ENCODE measurements at regions not wholly inside any gene's neighbourhood (a gene's known extent, or its start where the extent isn't known, plus 50 kb on each side); places are given as distances from the start of the nearest gene placed in this dataset.

DNA sequence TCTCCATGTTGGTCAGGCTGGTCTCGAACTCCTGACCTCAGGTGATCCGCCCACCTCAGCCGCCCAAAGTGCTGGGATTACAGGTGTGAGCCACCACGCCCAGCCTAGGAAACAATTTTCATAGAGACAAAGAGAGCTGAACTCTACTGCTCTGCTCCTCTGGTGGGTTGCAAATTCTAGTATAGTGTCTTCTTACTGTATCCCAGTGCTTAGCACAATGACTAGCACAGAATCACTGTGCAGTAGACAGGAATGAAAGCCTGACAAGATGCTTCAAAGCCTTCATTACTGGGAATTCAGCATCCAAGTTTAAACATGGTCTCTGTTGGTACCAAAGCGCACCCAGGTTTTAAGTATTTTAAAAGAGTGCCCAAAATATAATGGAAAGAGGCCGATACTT lies 96.5 kb upstream of the SALL4 start:
- no peak overlapping the region for H3K4me3 ChIP-seq (ENCODE audit: low read length)
- H3K27me3 Mint-ChIP-seq = peaks cover 15% of the 10 kb centered on the region
- DNase-seq (no peak), ATAC-seq (ENCODE audit: poor library complexity) (no peak)
- CTCF ChIA-PET = no interaction called here
- no peaks in the 10 kb centered on the region for H3K9me3 ChIP-seq (ENCODE audit: control insufficient read depth in 1 of 2, insufficient read depth in 1 of 2, low read length in 2 of 2)
- H3K4me3 Mint-ChIP-seq = no peak overlapping the region
- no peak overlapping the region for H3K27ac Mint-ChIP-seq
- no peaks in the 10 kb centered on the region for H3K4me1 Mint-ChIP-seq (ENCODE audit: low read depth)
- H3K27me3 ChIP-seq (ENCODE audit: control insufficient read depth in 1 of 2, insufficient read depth in 2 of 2, low read length in 2 of 2) = peaks cover 0 to 2% of the 10 kb centered on the region in 2 experiments
- no peaks in the 10 kb centered on the region for H3K36me3 Mint-ChIP-seq (ENCODE audit: low read depth)
- H3K36me3 ChIP-seq (ENCODE audit: insufficient read depth, low read length) = no peaks in the 10 kb centered on the region
- H3K9me3 Mint-ChIP-seq = peaks cover 2% of the 10 kb centered on the region
- intact Hi-C loops (cut with DNase I, micrococcal nuclease) = no loop called here
- POLR2A ChIA-PET = interaction anchor here (0.6 kb wide), 1 partner anchor 151 kb away, joined by 4 read pairs; no protein-coding TSS in a partner anchor
- no peak overlapping the region for H3K27ac ChIP-seq (ENCODE audit: low read depth in 1 of 2, low read length in 2 of 2)
- no peak for TF ChIP-seq CTCF (IDR thresholded peaks at IDR 0.05)
- H3K4me1 ChIP-seq (ENCODE audit: insufficient read depth, low read length) = no peaks in the 10 kb centered on the region

- CTCF ChIA-PET = no interaction called here
- no peak for DNase-seq
- H3K4me3 ChIP-seq (ENCODE audit: low read length) = no peak overlapping the region
- H3K36me3 ChIP-seq (ENCODE audit: insufficient read depth, low read length) = no peaks in the 10 kb centered on the region
- no peaks in the 10 kb centered on the region for H3K4me1 ChIP-seq (ENCODE audit: insufficient read depth, low read length)
- H3K9me3 ChIP-seq (ENCODE audit: control insufficient read depth in 1 of 2, insufficient read depth in 1 of 2, low read length in 2 of 2) = no peaks in the 10 kb centered on the region
- intact Hi-C loops (cut with DNase I, micrococcal nuclease) = no loop called here
- no peaks in the 10 kb centered on the region for H3K27me3 ChIP-seq (ENCODE audit: control insufficient read depth in 1 of 2, insufficient read depth in 2 of 2, low read length in 2 of 2)
- no peak for ATAC-seq (ENCODE audit: poor library complexity)
- no peak for TF ChIP-seq CTCF (IDR thresholded peaks at IDR 0.05)
- H3K27ac ChIP-seq (ENCODE audit: low read depth in 1 of 2, low read length in 2 of 2) = no peak overlapping the region
- Mint-ChIP-seq H3K27me3 (peaks cover 17% of the 10 kb centered on the region), H3K36me3 (ENCODE audit: low read depth) (no peaks in the 10 kb centered on the region), H3K4me3 (no peak overlapping the region), H3K9me3 (peaks cover 2% of the 10 kb centered on the region), H3K27ac (no peak overlapping the region), H3K4me1 (ENCODE audit: low read depth) (no peaks in the 10 kb centered on the region)
- POLR2A ChIA-PET = no interaction called here
Measured at GRCh38 chr20:51894619-51895018, 92.3 kb upstream of the SALL4 start.

DNA sequence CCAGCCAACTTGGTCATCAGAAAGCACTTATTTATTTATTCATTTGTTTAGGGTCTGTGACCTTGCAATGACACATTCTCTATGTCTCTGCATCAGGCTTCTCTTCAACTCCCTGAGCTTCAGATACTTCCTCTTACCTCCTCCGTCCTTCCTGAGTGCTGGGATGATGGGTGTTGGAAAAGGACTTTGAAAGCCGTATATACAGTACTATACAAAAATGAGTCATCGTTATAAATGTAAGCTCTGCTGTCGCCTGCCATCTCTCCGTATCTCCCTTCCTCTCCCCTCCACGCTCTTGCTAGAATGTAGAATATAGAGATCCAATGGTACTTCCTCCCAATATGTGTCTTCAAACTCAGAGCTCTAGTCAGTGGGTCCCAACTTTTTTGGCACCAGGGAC lies 91.9 kb upstream of the SALL4 start:
- no peaks in the 10 kb centered on the region for H3K36me3 ChIP-seq (ENCODE audit: insufficient read depth, low read length)
- Mint-ChIP-seq H3K9me3 (peaks cover 2% of the 10 kb centered on the region), H3K27me3 (peaks cover 17% of the 10 kb centered on the region), H3K27ac (no peak overlapping the region), H3K4me3 (no peak overlapping the region), H3K36me3 (ENCODE audit: low read depth) (no peaks in the 10 kb centered on the region), H3K4me1 (ENCODE audit: low read depth) (no peaks in the 10 kb centered on the region)
- no peaks in the 10 kb centered on the region for H3K9me3 ChIP-seq (ENCODE audit: control insufficient read depth in 1 of 2, insufficient read depth in 1 of 2, low read length in 2 of 2)
- intact Hi-C loops (cut with DNase I, micrococcal nuclease) = no loop called here
- CTCF ChIA-PET = no interaction called here
- no peak for ATAC-seq (ENCODE audit: poor library complexity)
- no peaks in the 10 kb centered on the region for H3K4me1 ChIP-seq (ENCODE audit: insufficient read depth, low read length)
- H3K27me3 ChIP-seq (ENCODE audit: control insufficient read depth in 1 of 2, insufficient read depth in 2 of 2, low read length in 2 of 2) = no peaks in the 10 kb centered on the region
- no peak for DNase-seq
- no peak overlapping the region for H3K27ac ChIP-seq (ENCODE audit: low read depth in 1 of 2, low read length in 2 of 2)
- POLR2A ChIA-PET = no interaction called here
- TF ChIP-seq CTCF (IDR thresholded peaks at IDR 0.05) = no peak
- no peak overlapping the region for H3K4me3 ChIP-seq (ENCODE audit: low read length)
